Colonic mucosa (tissue), 4 donors: ENCODE measurements at regions not wholly inside any gene's neighbourhood (a gene's known extent, or its start where the extent isn't known, plus 50 kb on each side); places are given as distances from the start of the nearest gene placed in this dataset.

Source experiments
- DNase-seq: peaks from one replicate; pipeline ENCODE4 v3.0.0-alpha.2; 2020
- H3K27ac ChIP-seq: fragments of 200-600 bp; one replicate; pipeline ENCODE4 v1.8.0; 2021
- H3K27me3 ChIP-seq: fragments of 200-600 bp; one replicate; pipeline ENCODE4 v1.8.0; 2021
- H3K36me3 ChIP-seq: fragments of 200-600 bp; one replicate; pipeline ENCODE4 v1.8.0; 2021
- H3K4me1 ChIP-seq: fragments of 200-600 bp; one replicate; pipeline ENCODE4 v1.8.0; 2021; ENCODE audit warnings: mild to moderate bottlenecking
- H3K4me3 ChIP-seq: fragments of 200-600 bp; one replicate; pipeline ENCODE4 v1.8.0; 2021
- H3K9ac ChIP-seq, 2 donors: one replicate each; pipeline ENCODE4 v1.7.0; 2013; ENCODE audit warnings: control low read depth in 2 of 2, low read depth in 2 of 2, low read length in 2 of 2
- H3K9me3 ChIP-seq: fragments of 200-600 bp; one replicate; pipeline ENCODE4 v1.8.0; 2021
- intact Hi-C: fragments of 100-400 bp; cut with DNase I; formaldehyde crosslinking; loops from one replicate; pipeline ENCODE4 v1.14.1; 2022
- TF ChIP-seq, protein P1 (sequence below): fragments of 200-600 bp; IDR thresholded peaks from one replicate; pipeline ENCODE4 v1.8.0; 2022; ENCODE audit warnings: antibody characterized with exemption, mild to moderate bottlenecking
- donor health status: healthy.
- donor health status: DM: no; HTN: no; CAD: no.
- donor health status: DM: no; HTN: no; CAD: no.

- intact Hi-C loops, result loop anchor here (10.0 kb wide), 1 partner anchor 1063 kb away; no protein-coding TSS in a partner anchor
- DNase-seq, result peak; percentile 10
- H3K36me3 ChIP-seq, result no peaks in the 10 kb centered on the region
- no peaks in the 10 kb centered on the region for H3K9me3 ChIP-seq
- no peak overlapping the region for H3K9ac ChIP-seq
- no peak overlapping the region for H3K27ac ChIP-seq
- no peaks in the 10 kb centered on the region for H3K27me3 ChIP-seq
- H3K4me3 ChIP-seq, result no peak overlapping the region
- TF ChIP-seq, protein P1, sequence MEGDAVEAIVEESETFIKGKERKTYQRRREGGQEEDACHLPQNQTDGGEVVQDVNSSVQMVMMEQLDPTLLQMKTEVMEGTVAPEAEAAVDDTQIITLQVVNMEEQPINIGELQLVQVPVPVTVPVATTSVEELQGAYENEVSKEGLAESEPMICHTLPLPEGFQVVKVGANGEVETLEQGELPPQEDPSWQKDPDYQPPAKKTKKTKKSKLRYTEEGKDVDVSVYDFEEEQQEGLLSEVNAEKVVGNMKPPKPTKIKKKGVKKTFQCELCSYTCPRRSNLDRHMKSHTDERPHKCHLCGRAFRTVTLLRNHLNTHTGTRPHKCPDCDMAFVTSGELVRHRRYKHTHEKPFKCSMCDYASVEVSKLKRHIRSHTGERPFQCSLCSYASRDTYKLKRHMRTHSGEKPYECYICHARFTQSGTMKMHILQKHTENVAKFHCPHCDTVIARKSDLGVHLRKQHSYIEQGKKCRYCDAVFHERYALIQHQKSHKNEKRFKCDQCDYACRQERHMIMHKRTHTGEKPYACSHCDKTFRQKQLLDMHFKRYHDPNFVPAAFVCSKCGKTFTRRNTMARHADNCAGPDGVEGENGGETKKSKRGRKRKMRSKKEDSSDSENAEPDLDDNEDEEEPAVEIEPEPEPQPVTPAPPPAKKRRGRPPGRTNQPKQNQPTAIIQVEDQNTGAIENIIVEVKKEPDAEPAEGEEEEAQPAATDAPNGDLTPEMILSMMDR, result no peak
- H3K4me1 ChIP-seq, result no peaks in the 10 kb centered on the region
These were observed 71.3 kb upstream of the TOP1 start for GRCh38 chr20:40957265-40957760.

DNA sequence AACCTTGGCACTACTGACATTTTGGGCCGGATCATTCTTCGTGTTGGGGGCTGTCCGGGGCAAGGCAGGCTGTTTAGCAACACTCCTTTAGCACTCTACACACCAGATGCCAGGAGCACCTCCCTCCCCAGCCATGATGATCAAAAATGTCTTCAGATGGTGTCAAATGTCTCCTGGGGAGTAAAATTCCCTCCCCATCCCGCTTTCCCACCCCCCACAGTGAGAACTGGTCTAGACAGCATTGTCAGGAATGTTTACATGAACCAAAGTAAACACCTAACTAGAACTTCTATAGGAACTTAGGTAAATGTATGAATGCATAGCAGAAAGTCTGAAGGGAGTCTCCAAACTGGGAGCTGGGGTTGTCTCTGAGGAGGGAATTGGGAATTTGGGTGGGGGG lies 70.0 kb upstream of the TOP1 start:
- DNase-seq, result peak; percentile 11
- H3K4me1 ChIP-seq, result no peaks in the 10 kb centered on the region
- H3K27me3 ChIP-seq, result no peaks in the 10 kb centered on the region
- no peaks in the 10 kb centered on the region for H3K36me3 ChIP-seq
- TF ChIP-seq, protein P1, result no peak
- H3K9ac ChIP-seq, result no peak overlapping the region
- H3K27ac ChIP-seq, result no peak overlapping the region
- no peak overlapping the region for H3K4me3 ChIP-seq
- H3K9me3 ChIP-seq, result no peaks in the 10 kb centered on the region
- intact Hi-C loops, result loop anchor here (10.0 kb wide), 1 partner anchor 1064 kb away; no protein-coding TSS in a partner anchor

DNA sequence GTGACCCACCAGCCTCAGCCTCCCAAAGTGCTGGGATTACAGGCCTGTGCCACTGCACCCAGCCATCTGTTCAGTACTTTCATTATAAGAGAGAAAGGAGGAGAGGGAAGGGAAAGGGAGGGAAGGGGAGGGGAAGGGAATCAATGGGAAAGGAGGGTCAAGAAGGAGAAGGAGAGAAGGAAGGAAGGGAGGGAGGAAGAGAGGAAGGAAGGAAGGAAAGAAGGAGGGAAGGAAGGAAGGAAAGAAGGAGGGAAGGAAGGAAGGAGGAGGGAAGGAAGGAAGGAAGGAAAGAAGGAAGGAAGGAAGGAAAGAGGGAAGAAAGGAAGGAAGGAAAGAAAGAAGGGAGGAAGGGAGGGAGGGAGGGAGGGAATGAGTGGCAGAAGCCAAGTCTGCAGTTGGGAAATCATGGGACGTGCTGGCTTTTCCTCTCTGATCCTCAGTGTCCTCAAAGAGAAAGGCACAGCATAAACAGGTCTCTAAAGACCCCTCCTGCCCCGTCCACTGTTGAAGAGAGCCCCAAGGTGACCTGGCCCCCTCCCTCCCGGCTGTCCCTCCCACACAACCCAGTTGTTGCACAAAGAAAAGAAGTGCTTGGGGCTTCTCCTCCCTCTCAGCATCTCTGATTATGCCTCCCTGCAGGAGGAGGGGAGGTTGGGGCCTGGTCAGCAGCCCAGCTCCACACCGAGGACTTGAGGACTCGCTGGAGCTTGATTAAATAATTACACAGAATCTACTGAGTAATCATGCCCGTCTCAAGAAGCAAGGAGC lies 69.1 kb upstream of the TOP1 start:
- Histone ChIP-seq H3K9me3 (no peaks in the 10 kb centered on the region), H3K9ac (no peak overlapping the region), H3K4me1 (no peaks in the 10 kb centered on the region), H3K27ac (no peak overlapping the region), H3K4me3 (no peak overlapping the region), H3K27me3 (no peaks in the 10 kb centered on the region), H3K36me3 (no peaks in the 10 kb centered on the region)
- TF ChIP-seq, protein P1, result no peak
- DNase-seq, result peak; percentile 10
- intact Hi-C loops, result loop anchor here (5.0 to 10.0 kb wide), 5 partner anchors 217 to 1695 kb away; no protein-coding TSS in a partner anchor

DNA sequence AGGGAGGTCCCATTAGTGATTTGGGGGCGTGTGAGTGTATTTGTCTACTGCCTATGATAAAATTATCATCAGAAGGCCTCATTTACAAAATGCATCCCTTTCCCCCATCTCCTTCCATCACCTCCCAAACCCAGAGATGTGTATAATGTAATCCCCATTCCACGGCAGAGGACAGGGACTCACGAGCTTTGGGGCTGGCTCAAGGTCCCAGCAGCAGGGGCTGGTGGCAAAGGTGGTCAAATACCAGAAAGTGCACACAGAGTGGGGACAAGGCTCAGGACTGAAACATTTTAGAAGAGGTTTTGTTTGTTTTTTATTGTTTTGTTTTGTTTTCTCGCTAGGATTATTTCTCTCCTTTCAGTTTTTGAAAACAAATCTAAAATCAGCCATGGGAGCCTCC lies 68.5 kb upstream of the TOP1 start:
- Histone ChIP-seq H3K36me3 (no peaks in the 10 kb centered on the region), H3K4me1 (no peaks in the 10 kb centered on the region), H3K9ac (no peak overlapping the region), H3K27me3 (no peaks in the 10 kb centered on the region), H3K9me3 (no peaks in the 10 kb centered on the region), H3K4me3 (no peak overlapping the region), H3K27ac (no peak overlapping the region)
- TF ChIP-seq, protein P1, result no peak
- peak; percentile 6 for DNase-seq
- intact Hi-C loops, result loop anchor here (5.0 to 10.0 kb wide), 4 partner anchors 218 to 1695 kb away; no protein-coding TSS in a partner anchor

DNA sequence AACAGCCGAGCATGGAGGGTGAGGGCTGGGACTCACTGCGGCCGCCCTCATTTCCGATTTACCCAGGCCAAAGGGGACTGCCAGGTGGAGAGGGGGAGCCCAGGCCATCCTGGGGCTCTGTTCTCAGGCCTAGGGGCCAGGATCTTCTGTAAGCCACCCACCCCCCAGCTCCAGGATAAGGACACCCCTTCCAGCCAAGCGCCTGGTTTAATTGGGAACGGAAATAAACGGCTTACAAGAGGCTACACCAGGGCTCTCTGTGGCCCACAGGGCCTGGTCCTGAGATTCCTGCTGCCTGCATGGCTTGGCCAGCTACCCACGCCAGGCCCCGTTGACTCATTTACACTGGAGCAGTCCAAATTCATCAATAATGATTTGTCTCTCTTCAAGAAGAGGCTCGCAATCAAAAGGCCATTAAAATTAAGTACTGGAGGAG lies 68.1 kb upstream of the TOP1 start:
- H3K27ac ChIP-seq, result no peak overlapping the region
- no peaks in the 10 kb centered on the region for H3K36me3 ChIP-seq
- DNase-seq, result peak; percentile 12
- no peaks in the 10 kb centered on the region for H3K27me3 ChIP-seq
- no peaks in the 10 kb centered on the region for H3K4me1 ChIP-seq
- no peak overlapping the region for H3K4me3 ChIP-seq
- no peak overlapping the region for H3K9ac ChIP-seq
- H3K9me3 ChIP-seq, result no peaks in the 10 kb centered on the region
- intact Hi-C loops, result loop anchor here (5.0 to 10.0 kb wide), 4 partner anchors 218 to 1696 kb away; no protein-coding TSS in a partner anchor
- TF ChIP-seq, protein P1, result no peak
